ENCODE measurements at regions not wholly inside any gene's neighbourhood (a gene's known extent, or its start where the extent isn't known, plus 50 kb on each side); places are given as distances from the start of the nearest gene placed in this dataset.

- Histone ChIP-seq H3K27ac (ENCODE audit: extremely low read depth, low read depth, low read length) (no peak overlapping the region), H3K9me1 (ENCODE audit: control insufficient read depth, insufficient read depth, low read length) (no peaks in the 10 kb centered on the region), H3K9ac (ENCODE audit: insufficient read depth in 1 of 2, low read depth in 2 of 2, low read length in 2 of 2) (no peak overlapping the region), H3K4me1 (replicated peaks in 1 of 2; ENCODE audit: control insufficient read depth in 2 of 2, insufficient read depth in 2 of 2, low read length in 2 of 2) (no peaks in the 10 kb centered on the region), H3K4me2 (ENCODE audit: insufficient read depth, low read length) (no peak overlapping the region), H3K4me3 (no peak overlapping the region), H2AFZ (ENCODE audit: low read depth, low read length) (no peak overlapping the region), H3K9me3 (replicated peaks; ENCODE audit: control insufficient read depth, insufficient read depth, low read depth, low read length) (no peaks in the 10 kb centered on the region), H4K20me1 (replicated peaks; ENCODE audit: control insufficient read depth, insufficient read depth, low read length) (no peaks in the 10 kb centered on the region), H3K36me3 (ENCODE audit: control insufficient read depth, insufficient read depth, low read length) (no peaks in the 10 kb centered on the region), H3K79me2 (ENCODE audit: control insufficient read depth, insufficient read depth, low read length) (no peaks in the 10 kb centered on the region), H3K27me3 (ENCODE audit: control insufficient read depth in 2 of 2, insufficient read depth in 2 of 2, low read length in 2 of 2) (no peaks in the 10 kb centered on the region)
- CTCF ChIA-PET (ENCODE audit: low intra/inter-chr PET ratio) = interaction anchor here (0.7 kb wide), 1 partner anchor 17 kb away, joined by 3 read pairs; no protein-coding TSS in a partner anchor
- in situ Hi-C loops (cut with MboI) (no loop called here), intact Hi-C loops (cut with micrococcal nuclease) (no loop called here)
- TF ChIP-seq TEAD2 (tag; IDR thresholded peaks at IDR 0.05) (no peak), DACH1 (IDR thresholded peaks at IDR 0.05; ENCODE audit: partially characterized antibody) (no peak), ZNF140 (CRISPR knock-in tag; IDR thresholded peaks at IDR 0.05) (no peak), NR2C2 (CRISPR knock-in tag; IDR thresholded peaks at IDR 0.05) (no peak), NR2C2 (tag; IDR thresholded peaks at IDR 0.05) (no peak), PHB2 (IDR thresholded peaks at IDR 0.05; ENCODE audit: low read depth) (no peak), MED1 (CRISPR knock-in tag; IDR thresholded peaks at IDR 0.05; ENCODE audit: borderline replicate concordance) (no peak), GABPB1 (CRISPR knock-in tag; IDR thresholded peaks at IDR 0.05) (no peak), ZNF77 (CRISPR knock-in tag; IDR thresholded peaks at IDR 0.05) (no peak), ZC3H8 (IDR thresholded peaks at IDR 0.05) (no peak), ESRRA (IDR thresholded peaks at IDR 0.05; ENCODE audit: borderline replicate concordance, low read depth) (no peak), ZNF12 (CRISPR knock-in tag; IDR thresholded peaks at IDR 0.05) (no peak), PURB (CRISPR knock-in tag; IDR thresholded peaks at IDR 0.05; ENCODE audit: low read depth) (no peak), NCOA6 (IDR thresholded peaks at IDR 0.05) (no peak), RAD21 (CRISPR knock-in tag; conservative IDR thresholded peaks at IDR 0.05 in 1 of 2, IDR thresholded peaks at IDR 0.05 in 1 of 2) (no peak), SMARCE1 (IDR thresholded peaks at IDR 0.05) (no peak)
- TF ChIP-seq, protein P1, sequence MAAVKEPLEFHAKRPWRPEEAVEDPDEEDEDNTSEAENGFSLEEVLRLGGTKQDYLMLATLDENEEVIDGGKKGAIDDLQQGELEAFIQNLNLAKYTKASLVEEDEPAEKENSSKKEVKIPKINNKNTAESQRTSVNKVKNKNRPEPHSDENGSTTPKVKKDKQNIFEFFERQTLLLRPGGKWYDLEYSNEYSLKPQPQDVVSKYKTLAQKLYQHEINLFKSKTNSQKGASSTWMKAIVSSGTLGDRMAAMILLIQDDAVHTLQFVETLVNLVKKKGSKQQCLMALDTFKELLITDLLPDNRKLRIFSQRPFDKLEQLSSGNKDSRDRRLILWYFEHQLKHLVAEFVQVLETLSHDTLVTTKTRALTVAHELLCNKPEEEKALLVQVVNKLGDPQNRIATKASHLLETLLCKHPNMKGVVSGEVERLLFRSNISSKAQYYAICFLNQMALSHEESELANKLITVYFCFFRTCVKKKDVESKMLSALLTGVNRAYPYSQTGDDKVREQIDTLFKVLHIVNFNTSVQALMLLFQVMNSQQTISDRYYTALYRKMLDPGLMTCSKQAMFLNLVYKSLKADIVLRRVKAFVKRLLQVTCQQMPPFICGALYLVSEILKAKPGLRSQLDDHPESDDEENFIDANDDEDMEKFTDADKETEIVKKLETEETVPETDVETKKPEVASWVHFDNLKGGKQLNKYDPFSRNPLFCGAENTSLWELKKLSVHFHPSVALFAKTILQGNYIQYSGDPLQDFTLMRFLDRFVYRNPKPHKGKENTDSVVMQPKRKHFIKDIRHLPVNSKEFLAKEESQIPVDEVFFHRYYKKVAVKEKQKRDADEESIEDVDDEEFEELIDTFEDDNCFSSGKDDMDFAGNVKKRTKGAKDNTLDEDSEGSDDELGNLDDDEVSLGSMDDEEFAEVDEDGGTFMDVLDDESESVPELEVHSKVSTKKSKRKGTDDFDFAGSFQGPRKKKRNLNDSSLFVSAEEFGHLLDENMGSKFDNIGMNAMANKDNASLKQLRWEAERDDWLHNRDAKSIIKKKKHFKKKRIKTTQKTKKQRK (IDR thresholded peaks at IDR 0.05; ENCODE audit: borderline replicate concordance, low read depth, low read length) = no peak
- TF ChIP-seq, protein P2, sequence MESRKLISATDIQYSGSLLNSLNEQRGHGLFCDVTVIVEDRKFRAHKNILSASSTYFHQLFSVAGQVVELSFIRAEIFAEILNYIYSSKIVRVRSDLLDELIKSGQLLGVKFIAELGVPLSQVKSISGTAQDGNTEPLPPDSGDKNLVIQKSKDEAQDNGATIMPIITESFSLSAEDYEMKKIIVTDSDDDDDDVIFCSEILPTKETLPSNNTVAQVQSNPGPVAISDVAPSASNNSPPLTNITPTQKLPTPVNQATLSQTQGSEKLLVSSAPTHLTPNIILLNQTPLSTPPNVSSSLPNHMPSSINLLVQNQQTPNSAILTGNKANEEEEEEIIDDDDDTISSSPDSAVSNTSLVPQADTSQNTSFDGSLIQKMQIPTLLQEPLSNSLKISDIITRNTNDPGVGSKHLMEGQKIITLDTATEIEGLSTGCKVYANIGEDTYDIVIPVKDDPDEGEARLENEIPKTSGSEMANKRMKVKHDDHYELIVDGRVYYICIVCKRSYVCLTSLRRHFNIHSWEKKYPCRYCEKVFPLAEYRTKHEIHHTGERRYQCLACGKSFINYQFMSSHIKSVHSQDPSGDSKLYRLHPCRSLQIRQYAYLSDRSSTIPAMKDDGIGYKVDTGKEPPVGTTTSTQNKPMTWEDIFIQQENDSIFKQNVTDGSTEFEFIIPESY (CRISPR knock-in tag; IDR thresholded peaks at IDR 0.05) = no peak
- DNase-seq (ENCODE audit: extremely low read depth in 1 of 4, low spot score in 3 of 4) (no peak), FAIRE-seq (no peak), ATAC-seq (no peak)
- WGBS (ENCODE audit: insufficient coverage, low coverage, missing lambda C conversion rate) = 0% methylated on average over 8 of the region's 8 CpGs
- no TSS peak for BruUV-seq (replicated peaks)
- POLR2A ChIA-PET = interaction anchor here (0.6 to 1.4 kb wide), 4 partner anchors 13 to 59 kb away, joined by 3 to 4 read pairs (median 3); no protein-coding TSS in a partner anchor
Measured at GRCh38 chr1:57959531-57960241, 535.8 kb upstream of the DAB1 start.

Data from K562 (cell line).